BE2C (cell line): ENCODE measurements at regions not wholly inside any gene's neighbourhood (a gene's known extent, or its start where the extent isn't known, plus 50 kb on each side); places are given as distances from the start of the nearest gene placed in this dataset.

Source experiments
- DNase-seq: peaks from one replicate; pipeline ENCODE4 v3.0.0-alpha.2; 2020
- H3K27me3 ChIP-seq: fragments of 250-450 bp; sonication (Bioruptor Pico); 2 replicates; pipeline ENCODE4 v1.5.1; 2020; ENCODE audit warnings: mild to moderate bottlenecking
- H3K36me3 ChIP-seq: fragments of 250-450 bp; sonication (Bioruptor Pico); 2 replicates; pipeline ENCODE4 v1.5.1; 2020; ENCODE audit warnings: mild to moderate bottlenecking
- H3K4me1 ChIP-seq: fragments of 250-450 bp; sonication (Bioruptor Pico); 2 replicates; pipeline ENCODE4 v1.5.1; 2020
- H3K4me3 ChIP-seq: 2 replicates; pipeline ENCODE4 v1.5.1; 2011; ENCODE audit warnings: low read depth, low read length
- H3K9me3 ChIP-seq: fragments of 250-450 bp; sonication (Bioruptor Pico); 2 replicates; pipeline ENCODE4 v1.5.1; 2020
- CTCF ChIP-seq: IDR thresholded peaks from 2 replicates; pipeline ENCODE4 v1.5.1; 2012; ENCODE audit warnings: mild to moderate bottlenecking, low read depth, low read length

DNA sequence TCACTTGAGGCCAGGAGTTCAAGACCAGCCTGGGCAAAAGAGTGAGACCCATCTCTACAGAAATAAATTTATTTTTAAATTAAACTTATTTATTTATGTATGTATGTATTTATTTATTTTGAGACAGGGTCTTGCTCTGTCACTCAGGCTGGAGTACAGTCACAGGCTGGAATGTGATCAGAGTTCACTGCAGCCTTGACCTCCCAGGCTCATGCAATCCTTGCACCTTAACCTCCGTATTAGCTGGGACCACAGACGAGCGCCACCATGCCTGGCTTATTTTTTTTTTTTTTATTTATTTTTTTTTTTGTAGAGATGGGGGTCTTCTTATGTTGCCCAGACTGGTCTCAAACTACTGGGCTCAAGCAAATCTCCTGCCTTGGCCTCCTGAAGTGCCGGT, 135.2 kb upstream of the HES1 start:
- Histone ChIP-seq H3K27me3 (no peaks in the 10 kb centered on the region), H3K4me1 (peaks cover 8% of the 10 kb centered on the region), H3K4me3 (no peak overlapping the region), H3K36me3 (no peaks in the 10 kb centered on the region), H3K9me3 (no peaks in the 10 kb centered on the region)
- DNase-seq, result no peak
- no peak for TF ChIP-seq CTCF

- no peaks in the 10 kb centered on the region for H3K27me3 ChIP-seq
- H3K4me3 ChIP-seq, result no peak overlapping the region
- no peaks in the 10 kb centered on the region for H3K4me1 ChIP-seq
- no peaks in the 10 kb centered on the region for H3K36me3 ChIP-seq
- DNase-seq, result no peak
- H3K9me3 ChIP-seq, result no peaks in the 10 kb centered on the region
- no peak for TF ChIP-seq CTCF
These were observed 134.1 kb upstream of the HES1 start for GRCh38 chr3:194001728-194002459.

DNA sequence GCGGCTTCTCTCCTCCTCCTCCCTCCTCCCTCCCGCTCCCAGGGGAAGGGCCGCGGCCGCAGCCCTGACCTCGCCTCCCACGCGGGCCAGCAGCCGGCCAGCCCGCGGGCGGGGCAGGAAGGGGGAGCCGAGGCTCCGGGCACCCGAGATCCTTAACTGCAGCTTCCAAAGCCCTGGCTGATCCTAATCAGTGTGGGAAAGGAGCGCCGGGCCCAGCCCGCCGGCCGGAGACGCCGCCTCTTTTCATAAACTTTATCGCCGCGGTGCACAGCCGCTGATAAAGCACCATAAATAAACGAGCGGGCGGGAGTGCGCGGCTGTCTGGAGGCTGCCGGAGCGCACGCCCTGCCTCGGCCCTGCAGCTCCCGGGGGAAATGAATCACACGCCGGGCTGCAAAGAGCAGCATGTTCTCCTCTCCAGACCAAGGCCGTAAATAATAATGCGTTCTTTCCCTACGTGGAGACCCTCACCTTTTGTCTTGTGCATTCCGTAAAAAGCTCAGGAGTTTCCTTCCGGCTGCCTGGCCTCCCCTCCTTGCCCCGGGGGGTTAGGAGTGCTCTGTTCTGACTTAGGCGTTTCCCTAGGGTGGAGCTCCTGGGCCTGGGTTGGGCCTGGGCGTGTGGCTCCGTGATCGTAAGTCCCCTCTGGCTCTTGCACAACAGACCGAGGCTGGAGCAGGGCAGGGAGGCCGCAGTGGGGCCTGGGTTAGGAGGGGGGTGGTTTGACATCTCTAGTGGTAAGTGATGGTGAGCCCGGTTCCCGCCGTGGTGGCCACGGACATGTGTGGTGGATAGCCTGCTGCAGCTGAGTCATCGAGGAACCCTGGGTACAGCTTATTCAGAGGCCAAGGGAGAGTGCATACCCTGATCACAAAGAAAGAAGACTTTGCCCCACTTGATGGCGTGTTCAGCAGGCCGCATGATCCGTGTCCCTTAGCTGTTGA, 132.6 kb upstream of the HES1 start:
- Histone ChIP-seq H3K4me1 (no peaks in the 10 kb centered on the region), H3K4me3 (peak overlapping the region; percentile 58), H3K36me3 (no peaks in the 10 kb centered on the region), H3K9me3 (no peaks in the 10 kb centered on the region), H3K27me3 (no peaks in the 10 kb centered on the region)
- TF ChIP-seq CTCF, result no peak
- DNase-seq, result peak; percentile 90

DNA sequence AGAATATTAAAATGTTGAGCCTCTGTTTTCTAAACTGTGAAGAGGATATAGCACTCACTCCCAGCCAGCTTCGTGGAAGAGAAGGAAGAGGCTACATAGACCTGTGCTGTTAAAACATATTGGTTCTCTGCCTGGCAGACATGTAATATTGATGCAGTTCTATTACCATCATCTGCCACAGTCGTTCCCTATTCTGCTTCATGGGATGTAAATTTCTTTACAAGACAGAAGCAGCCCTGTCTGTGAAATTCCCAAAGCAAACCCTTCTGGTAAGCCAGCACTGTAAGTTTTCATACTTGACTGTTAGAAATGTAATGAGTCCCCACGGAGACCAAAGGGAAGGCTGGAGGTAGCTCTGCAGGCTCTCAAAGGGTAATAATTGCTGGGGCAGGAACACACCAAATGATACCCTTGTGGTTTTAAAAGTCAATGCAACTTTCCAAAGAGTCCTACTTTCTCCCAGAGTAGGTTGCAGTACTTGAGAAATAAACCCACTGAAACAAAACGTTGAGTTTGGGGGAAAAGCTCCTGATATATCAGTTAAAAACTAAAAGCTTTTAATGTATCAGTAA, 129.9 kb upstream of the HES1 start:
- TF ChIP-seq CTCF, result no peak
- no peaks in the 10 kb centered on the region for H3K36me3 ChIP-seq
- DNase-seq, result no peak
- no peaks in the 10 kb centered on the region for H3K27me3 ChIP-seq
- H3K4me1 ChIP-seq, result no peaks in the 10 kb centered on the region
- H3K4me3 ChIP-seq, result no peak overlapping the region
- H3K9me3 ChIP-seq, result no peaks in the 10 kb centered on the region

DNA sequence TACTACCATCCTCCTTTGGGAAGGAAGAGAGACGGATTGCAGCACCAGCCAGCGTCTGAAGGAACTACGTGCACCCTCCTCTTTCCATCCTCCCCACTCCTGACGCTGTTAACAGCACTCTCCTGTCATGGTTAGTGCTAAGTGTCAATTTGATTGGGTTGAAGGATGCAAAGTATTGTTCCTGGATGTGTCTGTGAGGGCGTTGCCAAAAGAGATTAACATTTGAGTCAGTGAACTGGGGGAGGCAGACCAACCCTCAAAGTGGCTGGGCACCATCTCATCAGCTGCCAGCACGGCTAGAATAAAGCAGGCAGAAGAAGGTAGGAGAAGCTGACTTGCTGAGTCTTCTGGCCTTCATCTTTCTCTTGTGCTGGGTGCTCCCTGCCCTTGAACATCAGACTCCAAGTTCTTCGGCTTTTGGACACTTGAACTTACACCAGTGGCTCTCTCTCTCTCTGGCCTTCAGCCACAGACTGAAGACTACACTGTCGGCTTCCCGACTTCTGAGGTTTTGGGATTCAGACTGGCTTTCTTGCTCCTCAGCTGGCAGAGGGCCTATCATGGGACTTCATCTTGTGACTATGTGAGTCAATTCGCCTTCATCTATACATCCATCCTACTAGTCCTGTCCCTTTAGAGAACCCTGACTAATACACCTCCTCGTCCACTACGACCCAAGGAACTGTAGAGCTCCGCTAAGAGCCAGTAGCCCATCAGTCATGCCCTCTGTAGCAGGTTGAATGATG, 128.2 kb upstream of the HES1 start:
- Histone ChIP-seq H3K4me1 (no peaks in the 10 kb centered on the region), H3K27me3 (no peaks in the 10 kb centered on the region), H3K4me3 (no peak overlapping the region), H3K36me3 (no peaks in the 10 kb centered on the region), H3K9me3 (no peaks in the 10 kb centered on the region)
- DNase-seq, result no peak
- TF ChIP-seq CTCF, result no peak
